T-helper 1 cell (primary cell): ENCODE measurements at regions not wholly inside any gene's neighbourhood (a gene's known extent, or its start where the extent isn't known, plus 50 kb on each side); places are given as distances from the start of the nearest gene placed in this dataset.
"Not testable (repeated sequence)": the region's sequence is repeated elsewhere in the genome, so short reads cannot be mapped to it uniquely, and the experiment has no call there.

Experiments used
- DNase-seq, 5 donors: peaks; one replicate each; pipeline ENCODE4 v3.0.0-alpha.2; 2012 to 2020

- not testable (repeated sequence) for DNase-seq
These were observed 144.8 kb upstream of the PRKD1 start for GRCh38 chr14:30072454-30072853.

- no peak for DNase-seq
These were observed 150.3 kb upstream of the PRKD1 start for GRCh38 chr14:30077946-30078345.

GRCh38 chr14:30078811-30079402 is 151.3 kb upstream of the PRKD1 start:
- DNase-seq, result no peak

- DNase-seq, result no peak
These were observed 154.8 kb upstream of the PRKD1 start for GRCh38 chr14:30082486-30082885.

- no peak for DNase-seq
These were observed 157.2 kb upstream of the PRKD1 start for GRCh38 chr14:30084811-30085210.

- DNase-seq, result no peak
These were observed 158.3 kb upstream of the PRKD1 start for GRCh38 chr14:30085943-30086342.

GRCh38 chr14:30088620-30089019 is 161.0 kb upstream of the PRKD1 start:
- no peak for DNase-seq

GRCh38 chr14:30108975-30109700 is 181.5 kb upstream of the PRKD1 start:
- DNase-seq, result no peak

GRCh38 chr14:30114051-30114450 is 186.4 kb upstream of the PRKD1 start:
- DNase-seq, result no peak

- no peak for DNase-seq
These were observed 188.1 kb upstream of the PRKD1 start for GRCh38 chr14:30115756-30116155.

GRCh38 chr14:30118992-30119640 is 191.5 kb upstream of the PRKD1 start:
- no peak for DNase-seq

- no peak for DNase-seq
These were observed 197.8 kb upstream of the PRKD1 start for GRCh38 chr14:30125322-30125979.

GRCh38 chr14:30129807-30130206 is 202.2 kb upstream of the PRKD1 start:
- DNase-seq, result no peak

- no peak for DNase-seq
These were observed 204.0 kb upstream of the PRKD1 start for GRCh38 chr14:30131581-30132097.

- DNase-seq, result no peak
These were observed 204.5 kb upstream of the PRKD1 start for GRCh38 chr14:30132196-30132595.

GRCh38 chr14:30134936-30135335 is 207.3 kb upstream of the PRKD1 start:
- no peak for DNase-seq

- DNase-seq, result no peak
These were observed 210.9 kb upstream of the PRKD1 start for GRCh38 chr14:30138567-30138966.

GRCh38 chr14:30142216-30142615 is 214.6 kb upstream of the PRKD1 start:
- no peak for DNase-seq

- no peak for DNase-seq
These were observed 216.0 kb upstream of the PRKD1 start for GRCh38 chr14:30143627-30144026.

GRCh38 chr14:30153717-30154116 is 226.1 kb upstream of the PRKD1 start:
- DNase-seq, result no peak

- no peak for DNase-seq
These were observed 228.9 kb upstream of the PRKD1 start for GRCh38 chr14:30156571-30156970.

- DNase-seq, result no peak
These were observed 230.7 kb upstream of the PRKD1 start for GRCh38 chr14:30158299-30158698.

GRCh38 chr14:30159374-30159773 is 231.7 kb upstream of the PRKD1 start:
- DNase-seq, result no peak
